GM12892 (cell line): ENCODE measurements at regions not wholly inside any gene's neighbourhood (a gene's known extent, or its start where the extent isn't known, plus 50 kb on each side); places are given as distances from the start of the nearest gene placed in this dataset.

Experiments
- DNase-seq: peaks from one replicate; pipeline ENCODE4 v3.0.0; 2011; ENCODE audit not compliant: insufficient read length
- FAIRE-seq: peaks from 2 replicates; lab custom pipeline; 2011; peaks lifted over from hg19 to GRCh38; lab: Jason Lieb, UNC
- POLR2A ChIP-seq: IDR thresholded peaks from 2 replicates; pipeline ENCODE4 v1.6.1; 2011; ENCODE audit warnings: low read depth, low read length, control low read depth
- POLR2AphosphoS5 ChIP-seq: IDR thresholded peaks from 2 replicates; pipeline ENCODE4 v1.6.1; 2011; ENCODE audit warnings: low read depth, low read length, control low read depth
- TAF1 ChIP-seq: IDR thresholded peaks from 2 replicates; pipeline ENCODE4 v1.6.1; 2011; ENCODE audit warnings: low read depth, mild to moderate bottlenecking, control low read depth, low read length, borderline replicate concordance

GRCh38 chr10:78868048-78868447 lies 200.7 kb upstream of the ZMIZ1 start:
- FAIRE-seq (no peak), DNase-seq (no peak)
- no peak for TF ChIP-seq POLR2A

GRCh38 chr10:78868456-78868855 lies 200.3 kb upstream of the ZMIZ1 start:
- no peak for FAIRE-seq
- TF ChIP-seq TAF1 (no peak), POLR2AphosphoS5 (no peak), POLR2A (no peak)
- no peak for DNase-seq

- FAIRE-seq: no peak
- no peak for DNase-seq
- no peak for TF ChIP-seq TAF1
- TF ChIP-seq POLR2AphosphoS5: no peak
- TF ChIP-seq POLR2A: no peak
Observed at GRCh38 chr10:78868861-78869260, 199.9 kb upstream of the ZMIZ1 start.

DNA sequence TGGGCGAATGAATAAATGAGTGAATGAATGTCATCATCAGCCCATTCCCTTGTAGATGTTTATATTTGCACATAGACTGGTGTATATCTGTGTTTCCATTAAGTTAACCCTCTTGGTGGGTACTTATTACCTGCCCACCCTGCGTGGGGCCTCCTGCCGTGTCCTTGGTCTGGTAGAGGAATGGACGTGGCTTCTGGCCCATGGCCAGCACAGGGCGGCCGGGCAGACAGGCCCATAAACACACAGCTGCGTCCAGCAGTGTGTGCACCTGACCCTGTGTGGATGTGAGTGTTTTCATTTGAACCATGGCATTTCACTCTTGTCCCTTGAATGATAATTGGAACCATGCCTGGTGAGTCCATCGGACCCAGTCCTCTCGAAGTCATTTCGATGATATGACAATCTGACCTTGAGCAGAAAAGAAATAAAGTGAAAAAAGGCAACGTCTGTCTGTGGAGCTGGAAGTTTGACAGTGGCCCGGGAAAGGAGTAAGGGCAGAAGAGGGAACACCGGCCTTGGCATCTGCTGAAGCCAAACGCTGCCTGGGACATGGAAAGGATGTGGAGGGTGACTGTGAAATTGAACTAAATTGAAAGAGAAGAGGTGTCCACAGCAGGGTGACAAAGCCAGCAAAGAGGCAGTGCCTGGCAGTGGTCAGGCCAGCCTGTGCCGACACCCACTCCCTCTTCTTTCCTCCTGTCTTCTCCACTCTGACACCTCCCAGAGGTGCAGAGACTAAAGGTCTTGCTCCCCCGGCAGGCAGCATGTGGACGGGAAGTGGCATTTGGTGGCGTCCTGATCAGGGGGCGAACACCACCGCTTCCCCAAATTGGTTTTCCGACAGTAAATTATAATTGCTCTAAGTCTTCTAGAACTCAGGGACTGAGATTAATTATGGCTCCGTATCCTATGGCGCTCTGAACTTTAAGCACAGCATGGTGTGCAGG lies 199.0 kb upstream of the ZMIZ1 start:
- no peak for TF ChIP-seq POLR2AphosphoS5
- TF ChIP-seq POLR2A: no peak
- no peak for TF ChIP-seq TAF1
- DNase-seq (no peak), FAIRE-seq (no peak)

DNA sequence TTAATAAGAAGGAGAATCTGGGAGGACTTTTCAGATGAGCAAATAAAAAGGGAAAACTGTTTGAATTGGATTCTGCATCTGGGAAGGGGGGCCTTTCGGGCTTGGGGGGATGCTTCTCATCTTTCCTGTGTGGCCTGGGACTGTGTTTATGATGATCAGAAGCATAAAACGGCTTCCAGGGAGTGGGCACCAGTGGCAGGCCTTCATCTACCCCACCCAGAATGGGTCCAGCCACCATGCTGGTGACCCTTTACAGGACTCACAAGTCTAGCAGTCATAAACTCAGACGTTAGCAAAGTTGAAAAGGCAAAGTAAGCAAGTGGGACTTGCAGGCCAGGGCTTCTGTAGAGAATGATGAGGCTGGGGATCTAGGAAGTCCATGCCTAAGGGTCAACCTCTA lies 198.3 kb upstream of the ZMIZ1 start:
- no peak for FAIRE-seq
- no peak for DNase-seq
- TF ChIP-seq TAF1 (no peak), POLR2AphosphoS5 (no peak), POLR2A (no peak)

- TF ChIP-seq POLR2A (no peak), TAF1 (no peak), POLR2AphosphoS5 (no peak)
Observed at GRCh38 chr10:78871796-78872195, 197.0 kb upstream of the ZMIZ1 start.

GRCh38 chr10:78873413-78873812 lies 195.4 kb upstream of the ZMIZ1 start:
- FAIRE-seq: no peak
- no peak for DNase-seq
- TF ChIP-seq TAF1 (no peak), POLR2A (no peak), POLR2AphosphoS5 (no peak)

More at GRCh38 chr10:78871796-78872195, 197.0 kb upstream of the ZMIZ1 start:
- DNase-seq: no peak
- FAIRE-seq: no peak

DNA sequence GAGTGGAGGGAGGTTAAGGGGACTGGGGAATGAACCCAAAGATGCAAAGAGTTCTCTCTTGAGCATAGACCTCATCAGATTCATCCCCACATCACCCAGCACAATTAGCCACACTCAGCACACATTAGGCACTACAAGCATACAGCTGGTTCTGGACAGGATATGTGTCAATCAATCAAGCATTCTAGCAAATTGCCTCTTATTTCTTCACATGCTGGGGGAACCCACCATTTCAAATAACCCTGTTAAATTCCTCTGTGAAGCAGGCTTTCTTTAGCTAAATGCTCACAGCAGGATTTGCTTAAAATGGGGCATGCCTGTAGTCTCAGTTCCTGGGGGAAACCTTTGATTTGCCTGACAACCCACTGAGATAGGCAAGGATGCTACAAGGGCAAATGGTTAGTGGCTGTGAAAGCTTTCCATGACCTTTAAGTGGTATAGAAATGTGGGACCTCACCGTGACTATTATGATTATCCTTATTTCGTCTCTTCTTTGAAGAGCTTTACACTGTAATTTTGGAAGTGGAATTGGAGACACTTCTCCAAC lies 193.4 kb upstream of the ZMIZ1 start:
- DNase-seq (no peak), FAIRE-seq (no peak)
- TF ChIP-seq POLR2AphosphoS5: no peak
- no peak for TF ChIP-seq TAF1
- TF ChIP-seq POLR2A: no peak

DNA sequence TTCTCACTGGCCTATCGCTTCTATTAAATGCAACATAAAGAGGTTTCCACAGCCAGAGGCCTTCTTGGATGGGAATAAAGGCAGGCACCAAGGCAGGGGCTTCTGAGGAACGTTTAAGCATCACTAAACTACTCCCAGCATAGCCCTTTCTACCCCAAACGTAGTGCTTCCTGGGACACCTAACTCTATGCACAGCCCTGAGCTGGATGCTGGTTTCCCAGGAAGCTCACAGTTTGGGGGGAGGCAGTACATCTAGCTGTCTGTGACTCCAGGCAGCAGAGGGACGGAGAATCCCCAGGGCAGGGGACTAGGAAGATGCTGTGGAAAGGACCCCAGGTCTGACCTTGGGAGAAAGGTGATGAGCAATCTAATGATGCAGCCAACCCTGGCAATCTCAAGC lies 192.8 kb upstream of the ZMIZ1 start:
- DNase-seq (no peak), FAIRE-seq (no peak)

DNA sequence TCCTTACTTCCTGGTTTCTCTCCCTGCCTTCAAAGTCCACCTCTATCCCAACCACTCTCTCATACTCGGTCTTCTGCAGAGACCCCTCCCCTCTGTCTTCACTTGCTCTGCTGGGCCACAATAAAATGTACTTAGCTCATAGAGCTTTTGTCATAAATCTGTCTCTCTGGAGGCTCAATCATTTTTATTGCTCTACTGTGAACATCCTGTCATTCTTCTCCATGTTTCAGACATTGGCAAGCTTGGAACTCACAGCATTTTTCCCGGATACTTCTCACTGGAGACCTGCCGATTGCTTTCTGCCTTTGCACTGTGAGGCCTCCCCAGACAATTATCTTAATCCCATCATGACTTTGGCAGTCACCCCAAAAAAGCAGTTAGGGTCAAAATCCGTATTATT lies 192.3 kb upstream of the ZMIZ1 start:
- DNase-seq: no peak
- no peak for FAIRE-seq
- no peak for TF ChIP-seq TAF1
- TF ChIP-seq POLR2A: no peak
- TF ChIP-seq POLR2AphosphoS5: no peak

More for the DNA sequence above, 192.8 kb upstream of the ZMIZ1 start:
- no peak for TF ChIP-seq POLR2AphosphoS5

DNA sequence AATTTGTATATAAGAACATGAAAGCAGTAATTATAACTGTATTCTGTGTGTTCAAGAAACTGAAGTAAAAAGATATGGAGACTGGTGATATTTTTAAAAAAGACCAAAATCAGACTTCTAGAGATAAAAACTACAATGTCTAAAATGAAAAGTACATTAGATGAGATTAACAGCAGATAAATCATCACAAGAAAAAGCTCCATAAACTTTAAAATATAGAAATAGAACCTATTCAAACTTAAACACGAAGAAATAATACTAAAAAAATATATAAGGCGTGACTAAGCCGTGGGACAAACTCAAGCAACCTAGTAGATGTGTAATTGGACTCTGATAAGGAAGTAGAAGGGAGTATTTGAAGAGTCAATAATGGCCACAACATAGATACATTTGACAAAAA lies 189.1 kb upstream of the ZMIZ1 start:
- no peak for DNase-seq
- FAIRE-seq: no peak
- TF ChIP-seq TAF1: no peak
- TF ChIP-seq POLR2A: no peak
- TF ChIP-seq POLR2AphosphoS5: no peak

DNA sequence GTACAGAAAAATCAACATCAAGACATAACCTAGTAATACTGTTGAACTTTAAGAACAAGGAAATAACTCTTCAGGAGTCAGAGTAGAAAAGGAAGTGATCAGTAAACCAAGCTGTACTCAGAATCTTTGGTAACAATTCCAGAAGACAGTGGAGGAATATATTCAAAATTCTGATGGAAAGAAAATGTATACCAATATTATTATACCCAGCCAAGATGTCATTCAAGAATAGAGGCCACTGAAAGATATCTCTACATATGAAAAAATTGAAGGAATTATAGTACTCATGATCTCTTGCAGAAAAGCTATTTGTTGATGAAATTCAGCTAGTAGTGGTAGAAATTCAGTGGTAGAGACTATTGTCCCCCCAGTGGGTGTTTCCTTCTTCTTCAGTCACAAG lies 182.6 kb upstream of the ZMIZ1 start:
- no peak for FAIRE-seq
- TF ChIP-seq POLR2AphosphoS5 (no peak), TAF1 (no peak), POLR2A (no peak)

More for the DNA sequence above, 182.6 kb upstream of the ZMIZ1 start:
- DNase-seq: no peak
